Upper lobe of right lung (tissue), 1 donor: ENCODE measurements at regions not wholly inside any gene's neighbourhood (a gene's known extent, or its start where the extent isn't known, plus 50 kb on each side); places are given as distances from the start of the nearest gene placed in this dataset.

Source experiments
- ATAC-seq: fragments of 200-7000 bp; cut with Tn5 transposase; one replicate; pipeline ENCODE4 v1.9.1; 2020; ENCODE audit warnings: mild to moderate bottlenecking, moderate library complexity
- DNase-seq: peaks from one replicate; pipeline ENCODE4 v3.0.0-alpha.2; 2020
- H3K27ac ChIP-seq: fragments of 200-600 bp; one replicate; pipeline ENCODE4 v1.8.0; 2022
- H3K27me3 ChIP-seq: fragments of 200-600 bp; one replicate; pipeline ENCODE4 v1.8.0; 2022; ENCODE audit warnings: mild to moderate bottlenecking
- H3K36me3 ChIP-seq: fragments of 200-600 bp; one replicate; pipeline ENCODE4 v1.8.0; 2022
- H3K4me1 ChIP-seq: fragments of 200-600 bp; one replicate; pipeline ENCODE4 v1.8.0; 2022
- H3K4me3 ChIP-seq: fragments of 200-600 bp; one replicate; pipeline ENCODE4 v1.8.0; 2022; ENCODE audit warnings: mild to moderate bottlenecking
- H3K9me3 ChIP-seq: fragments of 200-600 bp; one replicate; pipeline ENCODE4 v1.8.0; 2022
- CTCF ChIP-seq: fragments of 200-600 bp; IDR thresholded peaks from one replicate; pipeline ENCODE4 v1.8.0; 2022; ENCODE audit warnings: antibody characterized with exemption
- intact Hi-C: fragments of 100-400 bp; cut with DNase I; formaldehyde crosslinking; loops from one replicate; pipeline ENCODE4 v1.11.0; 2022
- donor health status: DM: no; HTN: yes; CAD: no; lungs with severe emphysema.

DNA sequence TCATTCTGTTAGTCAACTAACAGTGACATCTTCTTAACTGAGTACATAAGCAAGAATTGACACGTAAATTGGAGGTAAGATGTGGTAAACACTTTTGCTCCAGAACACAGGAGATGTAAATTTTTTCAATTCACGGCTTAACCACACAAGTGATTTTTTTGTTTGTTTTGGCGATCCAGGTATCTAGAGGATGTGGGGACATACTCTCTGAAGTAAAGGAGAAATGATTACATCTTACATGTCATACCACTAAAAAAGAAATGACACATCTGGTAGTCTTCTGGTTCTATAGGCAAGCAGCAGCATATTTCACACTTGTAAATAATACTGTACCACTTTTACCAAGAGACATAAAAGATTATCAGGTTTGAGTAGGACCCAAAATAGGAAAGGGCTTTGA, 200.3 kb upstream of the ZWINT start:
- intact Hi-C loops = no loop called here
- TF ChIP-seq CTCF = no peak
- no peaks in the 10 kb centered on the region for H3K27me3 ChIP-seq
- no peaks in the 10 kb centered on the region for H3K36me3 ChIP-seq
- no peak overlapping the region for H3K4me3 ChIP-seq
- no peaks in the 10 kb centered on the region for H3K4me1 ChIP-seq
- no peak overlapping the region for H3K27ac ChIP-seq
- DNase-seq = no peak
- ATAC-seq = no peak
- H3K9me3 ChIP-seq = no peaks in the 10 kb centered on the region

GRCh38 chr10:56551037-56551436, 190.0 kb upstream of the ZWINT start:
- H3K27me3 ChIP-seq = no peaks in the 10 kb centered on the region
- no peaks in the 10 kb centered on the region for H3K4me1 ChIP-seq
- H3K27ac ChIP-seq = no peak overlapping the region
- no peaks in the 10 kb centered on the region for H3K36me3 ChIP-seq
- H3K4me3 ChIP-seq = no peak overlapping the region
- ATAC-seq (no peak), DNase-seq (no peak)
- no peak for TF ChIP-seq CTCF
- intact Hi-C loops = no loop called here
- H3K9me3 ChIP-seq = no peaks in the 10 kb centered on the region

DNA sequence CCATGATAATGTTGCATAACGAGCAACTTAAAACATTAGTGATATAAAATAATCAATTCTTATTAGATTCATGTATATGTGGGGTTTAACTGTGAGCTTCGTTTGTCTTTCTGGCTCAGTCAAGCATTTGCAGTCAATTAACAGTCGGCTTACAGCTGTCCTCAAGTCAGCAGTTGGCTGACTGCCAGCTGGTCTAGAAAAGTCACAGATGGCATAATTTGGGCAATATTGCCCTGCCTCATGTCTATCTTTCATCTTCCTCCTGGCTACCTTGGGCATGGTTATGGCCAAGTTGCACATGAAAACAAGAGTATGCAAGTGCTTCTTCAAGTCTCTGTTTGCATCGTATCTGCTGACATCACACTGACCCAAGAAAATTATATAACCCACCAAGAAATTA, 186.1 kb upstream of the ZWINT start:
- Histone ChIP-seq H3K4me1 (no peaks in the 10 kb centered on the region), H3K4me3 (no peak overlapping the region), H3K27ac (no peak overlapping the region), H3K9me3 (no peaks in the 10 kb centered on the region), H3K27me3 (no peaks in the 10 kb centered on the region), H3K36me3 (no peaks in the 10 kb centered on the region)
- intact Hi-C loops = no loop called here
- DNase-seq (no peak), ATAC-seq (no peak)
- TF ChIP-seq CTCF = no peak

DNA sequence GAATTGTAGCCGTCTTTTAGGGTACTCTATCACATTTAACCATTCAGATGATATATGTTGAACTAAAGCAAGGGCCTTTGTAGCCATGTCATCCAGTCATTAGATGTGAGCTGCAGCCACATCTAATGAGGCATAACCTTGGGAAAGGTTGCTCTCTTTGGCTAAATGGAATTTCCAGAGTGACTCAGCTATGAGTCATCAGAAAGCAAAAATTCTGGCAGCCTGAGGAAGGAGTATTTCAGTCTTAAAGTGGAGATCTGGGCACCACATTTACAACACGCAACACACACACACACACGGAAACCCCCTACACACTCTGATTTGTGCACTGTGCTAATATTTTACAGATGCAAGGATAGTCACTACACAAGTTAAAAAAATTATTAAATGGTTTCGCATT, 176.9 kb upstream of the ZWINT start:
- Histone ChIP-seq H3K27ac (no peak overlapping the region), H3K36me3 (no peaks in the 10 kb centered on the region), H3K4me3 (no peak overlapping the region), H3K9me3 (no peaks in the 10 kb centered on the region), H3K4me1 (no peaks in the 10 kb centered on the region), H3K27me3 (no peaks in the 10 kb centered on the region)
- no peak for ATAC-seq
- intact Hi-C loops = no loop called here
- no peak for DNase-seq
- TF ChIP-seq CTCF = no peak

GRCh38 chr10:56522166-56522565, 161.1 kb upstream of the ZWINT start:
- intact Hi-C loops = no loop called here
- Histone ChIP-seq H3K27ac (no peak overlapping the region), H3K9me3 (peaks cover 5% of the 10 kb centered on the region), H3K27me3 (no peaks in the 10 kb centered on the region), H3K36me3 (no peaks in the 10 kb centered on the region), H3K4me3 (no peak overlapping the region), H3K4me1 (no peaks in the 10 kb centered on the region)
- no peak for TF ChIP-seq CTCF
- DNase-seq = no peak
- no peak for ATAC-seq

DNA sequence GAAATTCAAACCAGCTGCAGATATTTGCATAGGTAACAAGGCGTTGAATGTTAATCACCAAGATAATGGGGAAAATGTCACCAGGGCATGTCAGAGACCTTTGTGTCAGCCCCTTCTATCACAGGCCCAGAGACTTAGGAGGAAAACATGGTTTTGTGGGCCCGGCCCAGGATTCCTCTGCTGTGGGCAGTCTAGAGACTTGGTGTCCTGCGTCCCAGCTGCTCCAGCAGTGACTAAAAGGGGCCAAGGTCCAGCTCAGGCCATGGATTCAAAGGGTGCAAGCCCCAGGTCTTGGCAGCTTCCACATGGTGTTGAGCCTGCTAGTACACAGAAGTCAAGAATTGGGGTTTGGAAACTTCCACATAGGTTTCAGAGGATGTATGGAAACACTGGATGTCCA, 147.5 kb upstream of the ZWINT start:
- TF ChIP-seq CTCF = no peak
- Histone ChIP-seq H3K27ac (no peak overlapping the region), H3K36me3 (no peaks in the 10 kb centered on the region), H3K27me3 (no peaks in the 10 kb centered on the region), H3K9me3 (no peaks in the 10 kb centered on the region), H3K4me1 (no peaks in the 10 kb centered on the region), H3K4me3 (no peak overlapping the region)
- no peak for DNase-seq
- ATAC-seq = no peak
- intact Hi-C loops = no loop called here
